Panc1 (cell line): ENCODE measurements at regions not wholly inside any gene's neighbourhood (a gene's known extent, or its start where the extent isn't known, plus 50 kb on each side); places are given as distances from the start of the nearest gene placed in this dataset.

Experiments used
- REST ChIP-seq, 2 experiments: IDR thresholded peaks; 2 replicates each; pipeline ENCODE4 v1.6.1; 2011 to 2012; ENCODE audit warnings: low read depth in 2 of 2, control low read depth in 1 of 2, low read length in 1 of 2, mild to moderate bottlenecking in 1 of 2, moderate library complexity in 1 of 2; ENCODE audit not compliant: insufficient read depth in 1 of 2
- TF ChIP-seq, protein P1 (sequence below): fragments of 450-650 bp; IDR thresholded peaks from 2 replicates; pipeline ENCODE4 v1.5.1; 2017; ENCODE audit warnings: mild to moderate bottlenecking

DNA sequence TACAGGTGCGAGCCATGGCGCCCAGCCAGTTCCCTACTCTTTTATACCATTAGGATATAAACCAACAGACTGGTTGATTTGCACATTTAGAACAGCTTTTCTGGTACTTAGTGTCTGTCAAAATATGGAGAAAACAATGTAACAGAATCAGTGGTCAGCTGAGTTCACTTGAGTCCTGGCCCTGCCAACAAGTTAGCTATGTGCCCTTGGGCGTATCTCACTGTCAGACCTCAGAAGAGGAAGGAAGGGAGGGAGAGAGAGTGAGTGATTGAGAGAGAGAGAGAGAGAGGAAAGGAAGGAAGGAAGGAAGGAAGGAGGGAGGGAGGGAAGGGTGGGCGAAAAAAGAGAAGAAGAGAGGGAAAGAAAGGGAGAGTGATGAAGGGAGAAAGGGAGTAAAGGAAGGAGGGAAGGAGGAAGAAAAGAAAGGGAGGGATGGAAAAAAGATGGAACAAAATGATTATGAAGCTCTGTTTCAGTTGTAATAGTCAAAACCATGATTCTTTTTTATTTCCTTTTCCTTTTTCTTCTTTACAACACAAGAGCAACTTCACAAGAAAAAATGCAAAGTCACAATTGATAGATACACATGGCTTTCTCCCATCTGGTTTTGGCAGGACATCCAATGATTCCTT, 55.7 kb upstream of the PDGFRA start:
- TF ChIP-seq, protein P1, sequence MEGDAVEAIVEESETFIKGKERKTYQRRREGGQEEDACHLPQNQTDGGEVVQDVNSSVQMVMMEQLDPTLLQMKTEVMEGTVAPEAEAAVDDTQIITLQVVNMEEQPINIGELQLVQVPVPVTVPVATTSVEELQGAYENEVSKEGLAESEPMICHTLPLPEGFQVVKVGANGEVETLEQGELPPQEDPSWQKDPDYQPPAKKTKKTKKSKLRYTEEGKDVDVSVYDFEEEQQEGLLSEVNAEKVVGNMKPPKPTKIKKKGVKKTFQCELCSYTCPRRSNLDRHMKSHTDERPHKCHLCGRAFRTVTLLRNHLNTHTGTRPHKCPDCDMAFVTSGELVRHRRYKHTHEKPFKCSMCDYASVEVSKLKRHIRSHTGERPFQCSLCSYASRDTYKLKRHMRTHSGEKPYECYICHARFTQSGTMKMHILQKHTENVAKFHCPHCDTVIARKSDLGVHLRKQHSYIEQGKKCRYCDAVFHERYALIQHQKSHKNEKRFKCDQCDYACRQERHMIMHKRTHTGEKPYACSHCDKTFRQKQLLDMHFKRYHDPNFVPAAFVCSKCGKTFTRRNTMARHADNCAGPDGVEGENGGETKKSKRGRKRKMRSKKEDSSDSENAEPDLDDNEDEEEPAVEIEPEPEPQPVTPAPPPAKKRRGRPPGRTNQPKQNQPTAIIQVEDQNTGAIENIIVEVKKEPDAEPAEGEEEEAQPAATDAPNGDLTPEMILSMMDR, result no peak
- no peak for TF ChIP-seq REST (IDR thresholded peaks at IDR 0.05; ENCODE audit: insufficient read depth in 1 of 2, low read depth in 2 of 2, low read length in 1 of 2)
